ENCODE measurements at regions not wholly inside any gene's neighbourhood (a gene's known extent, or its start where the extent isn't known, plus 50 kb on each side); places are given as distances from the start of the nearest gene placed in this dataset.

GRCh38 chr3:180335050-180335449 lies 266.9 kb upstream of the TTC14 start:
- H3K4me1 ChIP-seq: no peaks in the 10 kb centered on the region
- 62 to 74% (median 68%) methylated on average over 3 of the region's 3 CpGs for WGBS, 5 donors
- H3K9me3 ChIP-seq: peaks cover 0 to 12% (median 4%) of the 10 kb centered on the region in 8 donors
- H3K36me3 ChIP-seq: no peaks in the 10 kb centered on the region
- intact Hi-C loops (cut with DNase I; ENCODE audit: low total_unique reads): no loop called here
- no peak overlapping the region for H3K4me3 ChIP-seq
- no peaks in the 10 kb centered on the region for H3K27me3 ChIP-seq (replicated peaks in 1 of 7)
- no peak overlapping the region for H3K27ac ChIP-seq
- no peak for TF ChIP-seq POLR2AphosphoS5 (IDR thresholded peaks at IDR 0.05)
- no peak for TF ChIP-seq POLR2A (IDR thresholded peaks at IDR 0.05)
- TF ChIP-seq CTCF (IDR thresholded peaks at IDR 0.05 in 8 of 11, conservative IDR thresholded peaks at IDR 0.05 in 3 of 11): no peak
- DNase-seq: no peak

- Histone ChIP-seq H3K36me3 (no peaks in the 10 kb centered on the region), H3K4me1 (no peaks in the 10 kb centered on the region), H3K9me3 (no peaks in the 10 kb centered on the region), H3K27ac (no peak overlapping the region), H3K4me3 (no peak overlapping the region), H3K27me3 (replicated peaks in 1 of 7) (no peaks in the 10 kb centered on the region)
- TF ChIP-seq POLR2A (IDR thresholded peaks at IDR 0.05) (no peak), CTCF (IDR thresholded peaks at IDR 0.05 in 8 of 11, conservative IDR thresholded peaks at IDR 0.05 in 3 of 11) (no peak), POLR2AphosphoS5 (IDR thresholded peaks at IDR 0.05) (no peak)
- no peak for DNase-seq
- intact Hi-C loops (cut with DNase I; ENCODE audit: low total_unique reads): no loop called here
- 80 to 93% (median 89%) methylated on average over 2 of the region's 2 CpGs for WGBS, 5 donors
Observed at GRCh38 chr3:180340395-180340794, 261.6 kb upstream of the TTC14 start.

- H3K4me1 ChIP-seq: no peaks in the 10 kb centered on the region
- H3K9me3 ChIP-seq: no peaks in the 10 kb centered on the region
- no peak overlapping the region for H3K4me3 ChIP-seq
- no peak for DNase-seq
- intact Hi-C loops (cut with DNase I; ENCODE audit: low total_unique reads): no loop called here
- 82 to 89% (median 88%) methylated on average over 3 of the region's 3 CpGs for WGBS, 5 donors
- H3K27ac ChIP-seq: no peak overlapping the region
- H3K27me3 ChIP-seq (replicated peaks in 1 of 7): no peaks in the 10 kb centered on the region
- H3K36me3 ChIP-seq: no peaks in the 10 kb centered on the region
- TF ChIP-seq CTCF (IDR thresholded peaks at IDR 0.05 in 8 of 11, conservative IDR thresholded peaks at IDR 0.05 in 3 of 11): no peak
- TF ChIP-seq POLR2A (IDR thresholded peaks at IDR 0.05): no peak
- TF ChIP-seq POLR2AphosphoS5 (IDR thresholded peaks at IDR 0.05): no peak
Observed at GRCh38 chr3:180341516-180341915, 260.4 kb upstream of the TTC14 start.

GRCh38 chr3:180351601-180352000 lies 250.4 kb upstream of the TTC14 start:
- intact Hi-C loops (cut with DNase I; ENCODE audit: low total_unique reads): no loop called here
- H3K9me3 ChIP-seq: peaks cover 0 to 9% (median 0%) of the 10 kb centered on the region in 8 donors
- no peaks in the 10 kb centered on the region for H3K36me3 ChIP-seq
- H3K27ac ChIP-seq: no peak overlapping the region
- no peaks in the 10 kb centered on the region for H3K27me3 ChIP-seq (replicated peaks in 1 of 7)
- H3K4me3 ChIP-seq: no peak overlapping the region
- DNase-seq: no peak
- TF ChIP-seq POLR2AphosphoS5 (IDR thresholded peaks at IDR 0.05) (no peak), CTCF (IDR thresholded peaks at IDR 0.05 in 8 of 11, conservative IDR thresholded peaks at IDR 0.05 in 3 of 11) (no peak), POLR2A (IDR thresholded peaks at IDR 0.05) (no peak)
- 77 to 84% (median 79%) methylated on average over 3 of the region's 3 CpGs for WGBS, 5 donors
- H3K4me1 ChIP-seq: no peaks in the 10 kb centered on the region
